Neural progenitor cell (in vitro differentiated cells): ENCODE measurements at regions not wholly inside any gene's neighbourhood (a gene's known extent, or its start where the extent isn't known, plus 50 kb on each side); places are given as distances from the start of the nearest gene placed in this dataset.
A peak's percentile ranks its signal among the peaks of the same experiment; 100 is the strongest.

Experiments
- DNase-seq: peaks from one replicate; pipeline ENCODE4 v3.0.0-alpha.2; 2016; ENCODE audit warnings: low spot score
- H2AFZ ChIP-seq: fragments of 200-600 bp; sonication (generic); replicated peaks from 2 replicates; pipeline ENCODE4 v1.6.1; 2016; ENCODE audit warnings: antibody characterized with exemption
- H3F3A ChIP-seq: fragments of 200-600 bp; sonication (generic); 2 replicates; pipeline ENCODE4 v1.6.1; 2016; ENCODE audit warnings: antibody characterized with exemption, low read depth
- H3K27ac ChIP-seq: fragments of 200-600 bp; sonication (generic); 2 replicates; pipeline ENCODE4 v1.5.1; 2016; ENCODE audit warnings: mild to moderate bottlenecking
- H3K27me3 ChIP-seq: fragments of 200-600 bp; sonication (generic); 2 replicates; pipeline ENCODE4 v1.6.1; 2016; ENCODE audit warnings: mild to moderate bottlenecking, moderate library complexity
- H3K36me3 ChIP-seq: fragments of 200-600 bp; sonication (generic); 2 replicates; pipeline ENCODE4 v1.5.1; 2016
- H3K4me1 ChIP-seq: fragments of 200-600 bp; sonication (generic); 2 replicates; pipeline ENCODE4 v1.6.1; 2016; ENCODE audit warnings: mixed run types
- H3K4me2 ChIP-seq: fragments of 200-600 bp; sonication (generic); 2 replicates; pipeline ENCODE4 v1.6.1; 2016
- H3K4me3 ChIP-seq: fragments of 200-600 bp; sonication (generic); 2 replicates; pipeline ENCODE4 v1.5.1; 2016
- H3K79me2 ChIP-seq: fragments of 200-600 bp; sonication (generic); 2 replicates; pipeline ENCODE4 v1.6.1; 2016; ENCODE audit warnings: low read depth
- H3K9ac ChIP-seq: fragments of 200-600 bp; sonication (generic); 2 replicates; pipeline ENCODE4 v1.6.1; 2016
- H3K9me3 ChIP-seq: fragments of 200-600 bp; sonication (generic); 2 replicates; pipeline ENCODE4 v1.5.1; 2016; ENCODE audit warnings: low read depth
- H4K20me1 ChIP-seq: fragments of 200-600 bp; sonication (generic); 2 replicates; pipeline ENCODE4 v1.6.1; 2016; ENCODE audit warnings: low read depth
- H3K27ac Mint-ChIP-seq: 3 replicates; pipeline ENCODE4 v1.8.0; 2021; ENCODE audit warnings: mixed read lengths
- H3K27me3 Mint-ChIP-seq: 2 replicates; pipeline ENCODE4 v1.8.0; 2022; ENCODE audit warnings: low read depth, mild to moderate bottlenecking, inconsistent platforms, moderate library complexity, mixed read lengths; ENCODE audit not compliant: insufficient read depth
- H3K36me3 Mint-ChIP-seq: 3 replicates; pipeline ENCODE4 v1.8.0; 2021; ENCODE audit warnings: mixed read lengths
- H3K4me1 Mint-ChIP-seq: 3 replicates; pipeline ENCODE4 v1.8.0; 2021; ENCODE audit warnings: mixed read lengths
- H3K4me3 Mint-ChIP-seq: 3 replicates; pipeline ENCODE4 v1.8.0; 2021; ENCODE audit warnings: mild to moderate bottlenecking, moderate library complexity, mixed read lengths
- H3K9me3 Mint-ChIP-seq: 3 replicates; pipeline ENCODE4 v1.8.0; 2020; ENCODE audit warnings: mixed read lengths
- EZH2 ChIP-seq: fragments of 200-600 bp; sonication (generic); IDR thresholded peaks from 2 replicates; pipeline ENCODE4 v1.6.1; 2017; ENCODE audit warnings: antibody characterized with exemption, mild to moderate bottlenecking, moderate library complexity
- EZH2phosphoT487 ChIP-seq: fragments of 200-600 bp; sonication (generic); IDR thresholded peaks from 2 replicates; pipeline ENCODE4 v1.6.1; 2017; ENCODE audit warnings: antibody characterized with exemption
- TF ChIP-seq, protein P1 (sequence below): fragments of 200-600 bp; sonication (generic); IDR thresholded peaks from 2 replicates; pipeline ENCODE4 v1.5.1; 2017; ENCODE audit warnings: antibody characterized with exemption, mild to moderate bottlenecking

DNA sequence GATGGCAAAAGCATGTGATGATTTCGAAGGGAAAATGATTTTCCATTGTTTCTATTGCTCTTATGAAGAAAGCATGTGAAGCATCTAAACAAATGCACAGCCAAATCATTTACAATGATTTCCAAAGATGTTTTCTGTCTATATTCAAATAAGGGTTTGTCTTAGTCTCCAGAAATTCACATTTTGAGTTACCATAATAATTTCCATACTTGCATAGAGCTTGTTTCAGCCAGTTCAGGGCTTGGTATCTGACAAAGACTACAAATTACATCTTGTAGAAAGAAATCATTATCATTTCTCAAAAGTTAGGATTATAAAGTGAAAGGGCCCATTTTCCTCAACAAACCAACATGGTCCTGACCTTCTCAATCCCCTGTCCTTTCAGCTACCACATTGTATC is 74.4 kb upstream of the PLEKHG1 start:
- Histone ChIP-seq H3K4me2 (no peak overlapping the region), H3K4me3 (no peak overlapping the region), H2AFZ (no peak overlapping the region), H3K79me2 (no peaks in the 10 kb centered on the region), H4K20me1 (no peaks in the 10 kb centered on the region), H3K27me3 (no peaks in the 10 kb centered on the region), H3K9me3 (no peaks in the 10 kb centered on the region), H3K27ac (no peak overlapping the region), H3K4me1 (no peaks in the 10 kb centered on the region), H3F3A (no peaks in the 10 kb centered on the region), H3K36me3 (no peaks in the 10 kb centered on the region), H3K9ac (no peak overlapping the region)
- no peak for DNase-seq
- H3K9me3 Mint-ChIP-seq: peaks cover 4% of the 10 kb centered on the region
- no peak overlapping the region for H3K27ac Mint-ChIP-seq
- H3K4me1 Mint-ChIP-seq: peaks cover 9% of the 10 kb centered on the region
- H3K36me3 Mint-ChIP-seq: no peaks in the 10 kb centered on the region
- TF ChIP-seq EZH2phosphoT487 (no peak), EZH2 (no peak)
- TF ChIP-seq, protein P1, sequence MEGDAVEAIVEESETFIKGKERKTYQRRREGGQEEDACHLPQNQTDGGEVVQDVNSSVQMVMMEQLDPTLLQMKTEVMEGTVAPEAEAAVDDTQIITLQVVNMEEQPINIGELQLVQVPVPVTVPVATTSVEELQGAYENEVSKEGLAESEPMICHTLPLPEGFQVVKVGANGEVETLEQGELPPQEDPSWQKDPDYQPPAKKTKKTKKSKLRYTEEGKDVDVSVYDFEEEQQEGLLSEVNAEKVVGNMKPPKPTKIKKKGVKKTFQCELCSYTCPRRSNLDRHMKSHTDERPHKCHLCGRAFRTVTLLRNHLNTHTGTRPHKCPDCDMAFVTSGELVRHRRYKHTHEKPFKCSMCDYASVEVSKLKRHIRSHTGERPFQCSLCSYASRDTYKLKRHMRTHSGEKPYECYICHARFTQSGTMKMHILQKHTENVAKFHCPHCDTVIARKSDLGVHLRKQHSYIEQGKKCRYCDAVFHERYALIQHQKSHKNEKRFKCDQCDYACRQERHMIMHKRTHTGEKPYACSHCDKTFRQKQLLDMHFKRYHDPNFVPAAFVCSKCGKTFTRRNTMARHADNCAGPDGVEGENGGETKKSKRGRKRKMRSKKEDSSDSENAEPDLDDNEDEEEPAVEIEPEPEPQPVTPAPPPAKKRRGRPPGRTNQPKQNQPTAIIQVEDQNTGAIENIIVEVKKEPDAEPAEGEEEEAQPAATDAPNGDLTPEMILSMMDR: no peak
- no peak overlapping the region for H3K4me3 Mint-ChIP-seq
- peaks cover 3% of the 10 kb centered on the region for H3K27me3 Mint-ChIP-seq

DNA sequence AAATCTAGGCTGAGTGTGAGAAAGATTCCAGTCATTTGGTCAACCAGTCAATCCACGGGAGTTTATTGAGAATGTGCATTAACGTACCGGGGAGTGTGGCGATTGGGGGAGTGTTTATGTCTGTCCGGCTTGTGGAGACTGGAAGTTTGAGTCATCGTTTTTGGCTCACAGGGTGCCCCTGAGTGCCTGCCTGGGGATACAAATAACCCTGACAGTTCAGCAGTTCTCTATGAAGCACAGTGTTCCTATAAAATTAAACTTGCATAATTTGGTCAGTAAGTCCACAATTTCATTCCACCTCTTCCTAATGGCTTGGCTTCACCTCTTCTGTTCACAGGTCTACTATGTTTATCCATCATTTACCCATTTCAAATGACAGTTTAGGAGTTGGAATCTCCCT is 72.6 kb upstream of the PLEKHG1 start:
- H3K27me3 Mint-ChIP-seq: peaks cover 3% of the 10 kb centered on the region

DNA sequence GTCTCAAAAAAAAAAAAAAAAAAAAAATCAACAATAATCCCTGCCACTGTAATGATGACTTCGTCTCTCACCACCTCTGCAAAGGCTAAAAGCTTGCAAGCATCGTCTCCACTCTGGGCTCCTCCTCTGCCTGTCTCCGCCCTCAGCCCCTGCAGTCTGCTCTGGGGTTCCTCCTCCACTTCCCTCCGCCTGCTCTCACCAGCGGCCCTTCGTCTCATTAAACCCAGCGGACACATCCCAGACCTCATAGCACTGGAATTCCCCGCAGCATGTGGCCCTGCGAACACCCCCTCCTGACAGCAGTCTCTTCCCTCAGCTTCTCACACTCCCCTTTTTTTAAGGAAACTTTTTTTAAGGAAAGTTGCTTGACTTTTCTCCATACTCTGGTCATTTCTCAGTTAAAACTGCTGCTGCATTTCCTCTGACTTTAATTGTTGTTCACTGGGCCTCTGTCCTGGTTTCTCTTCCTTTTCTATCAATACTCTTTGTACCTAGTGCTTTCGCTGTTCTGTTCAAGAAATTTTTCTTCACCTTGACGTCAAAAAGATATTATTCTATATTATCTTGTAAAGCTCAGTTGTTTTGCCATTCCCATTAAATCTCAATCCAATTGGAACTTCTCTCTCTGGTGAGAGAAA is 70.9 kb upstream of the PLEKHG1 start:
- H3K4me1 Mint-ChIP-seq: peaks cover 9% of the 10 kb centered on the region
- H3K27ac Mint-ChIP-seq: peak overlapping the region; percentile 4
- peak; percentile 77 for DNase-seq

More for the DNA sequence above, 72.6 kb upstream of the PLEKHG1 start:
- Histone ChIP-seq H2AFZ (no peak overlapping the region), H3K79me2 (no peaks in the 10 kb centered on the region), H3K4me2 (no peak overlapping the region), H3K27ac (no peak overlapping the region), H3K9me3 (no peaks in the 10 kb centered on the region), H3K4me3 (no peak overlapping the region), H3K36me3 (no peaks in the 10 kb centered on the region), H3K4me1 (no peaks in the 10 kb centered on the region), H4K20me1 (no peaks in the 10 kb centered on the region), H3K9ac (no peak overlapping the region), H3K27me3 (no peaks in the 10 kb centered on the region), H3F3A (no peaks in the 10 kb centered on the region)
- Mint-ChIP-seq H3K36me3 (no peaks in the 10 kb centered on the region), H3K27ac (no peak overlapping the region), H3K4me1 (peaks cover 9% of the 10 kb centered on the region), H3K4me3 (no peak overlapping the region), H3K9me3 (peaks cover 4% of the 10 kb centered on the region)
- no peak for DNase-seq
- TF ChIP-seq, protein P1: no peak

More for the DNA sequence above, 70.9 kb upstream of the PLEKHG1 start:
- Histone ChIP-seq H3K4me3 (no peak overlapping the region), H3K27ac (no peak overlapping the region), H3K36me3 (no peaks in the 10 kb centered on the region), H3K27me3 (no peaks in the 10 kb centered on the region), H4K20me1 (no peaks in the 10 kb centered on the region), H2AFZ (peak overlapping the region; percentile 76), H3K4me1 (no peaks in the 10 kb centered on the region), H3K79me2 (no peaks in the 10 kb centered on the region), H3F3A (no peaks in the 10 kb centered on the region), H3K9ac (no peak overlapping the region), H3K4me2 (no peak overlapping the region), H3K9me3 (no peaks in the 10 kb centered on the region)
- Mint-ChIP-seq H3K4me3 (no peak overlapping the region), H3K27me3 (peaks cover 3% of the 10 kb centered on the region), H3K9me3 (peaks cover 4% of the 10 kb centered on the region), H3K36me3 (no peaks in the 10 kb centered on the region)
- no peak for TF ChIP-seq EZH2phosphoT487
- TF ChIP-seq, protein P1: no peak
- no peak for TF ChIP-seq EZH2
